ENCODE measurements at regions not wholly inside any gene's neighbourhood (a gene's known extent, or its start where the extent isn't known, plus 50 kb on each side); places are given as distances from the start of the nearest gene placed in this dataset.

DNA sequence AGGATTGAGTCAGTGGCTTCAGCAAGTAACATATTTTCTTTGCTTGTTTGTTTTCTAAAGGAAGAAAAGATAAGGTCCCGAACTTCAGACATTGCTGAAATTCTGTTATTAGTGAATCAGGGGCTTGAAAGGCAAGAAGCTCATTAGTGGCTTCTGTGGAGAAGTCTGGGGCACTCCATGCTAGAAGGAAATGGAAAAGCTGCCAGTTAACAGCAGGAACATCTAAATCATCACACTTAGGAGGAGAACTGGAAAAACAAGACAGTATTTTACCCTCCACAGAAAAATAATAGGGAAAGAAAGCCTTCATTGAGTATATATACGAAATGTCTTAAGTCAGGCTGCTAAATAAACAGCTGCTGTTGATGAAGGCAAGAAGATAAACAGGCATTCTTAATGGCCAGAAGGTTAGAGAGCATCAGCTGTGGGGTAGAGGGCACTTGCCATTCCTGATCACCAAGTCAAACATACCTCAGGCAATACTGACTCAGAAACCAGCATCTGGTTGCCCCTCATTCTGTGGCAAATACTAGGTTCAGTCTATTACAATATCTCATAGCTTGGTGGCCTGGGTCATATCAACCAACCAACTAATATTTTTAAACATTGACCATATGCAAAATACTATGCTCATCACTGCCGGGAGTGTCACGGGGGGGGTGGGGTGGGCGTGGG lies 143.2 kb upstream of the TENT5A start:
- no peak for DNase-seq (ENCODE audit: low spot score)
- intact Hi-C loops (cut with micrococcal nuclease; ENCODE audit: unreplicated experiment): no loop called here
- no TSS peak for BruUV-seq (replicated peaks)

DNA sequence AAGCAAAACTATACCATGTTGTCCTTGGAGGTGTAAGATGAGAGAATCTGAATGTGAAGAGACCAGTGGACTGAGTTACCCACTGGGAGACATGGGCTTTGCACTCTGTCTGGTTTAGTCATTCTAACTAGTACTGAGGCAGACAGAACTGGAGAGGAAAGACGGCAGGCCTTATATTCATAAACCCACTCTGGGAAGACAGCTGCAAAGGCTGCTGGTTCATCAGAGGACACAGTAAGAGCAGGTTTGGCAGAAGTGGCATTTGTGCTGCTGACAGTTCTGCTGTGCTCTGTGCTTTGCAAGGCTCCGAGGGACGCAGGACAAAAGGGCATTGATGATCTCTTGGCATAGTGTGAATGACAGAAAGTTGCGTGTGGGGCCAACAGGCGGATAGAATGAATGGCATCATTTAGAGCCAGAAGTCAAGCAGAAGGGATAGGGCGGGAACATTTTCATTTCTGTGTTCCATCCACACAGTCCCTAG lies 142.3 kb upstream of the TENT5A start:
- no peak for DNase-seq (ENCODE audit: low spot score)
- no peak overlapping the region for H2AFZ ChIP-seq (ENCODE audit: low read length)
- ChIA-PET CTCF (ENCODE audit: unreplicated experiment) (no interaction called here), POLR2A (no interaction called here)
- H3K9me3 ChIP-seq (ENCODE audit: low read length): no peaks in the 10 kb centered on the region
- TF ChIP-seq, protein P1, sequence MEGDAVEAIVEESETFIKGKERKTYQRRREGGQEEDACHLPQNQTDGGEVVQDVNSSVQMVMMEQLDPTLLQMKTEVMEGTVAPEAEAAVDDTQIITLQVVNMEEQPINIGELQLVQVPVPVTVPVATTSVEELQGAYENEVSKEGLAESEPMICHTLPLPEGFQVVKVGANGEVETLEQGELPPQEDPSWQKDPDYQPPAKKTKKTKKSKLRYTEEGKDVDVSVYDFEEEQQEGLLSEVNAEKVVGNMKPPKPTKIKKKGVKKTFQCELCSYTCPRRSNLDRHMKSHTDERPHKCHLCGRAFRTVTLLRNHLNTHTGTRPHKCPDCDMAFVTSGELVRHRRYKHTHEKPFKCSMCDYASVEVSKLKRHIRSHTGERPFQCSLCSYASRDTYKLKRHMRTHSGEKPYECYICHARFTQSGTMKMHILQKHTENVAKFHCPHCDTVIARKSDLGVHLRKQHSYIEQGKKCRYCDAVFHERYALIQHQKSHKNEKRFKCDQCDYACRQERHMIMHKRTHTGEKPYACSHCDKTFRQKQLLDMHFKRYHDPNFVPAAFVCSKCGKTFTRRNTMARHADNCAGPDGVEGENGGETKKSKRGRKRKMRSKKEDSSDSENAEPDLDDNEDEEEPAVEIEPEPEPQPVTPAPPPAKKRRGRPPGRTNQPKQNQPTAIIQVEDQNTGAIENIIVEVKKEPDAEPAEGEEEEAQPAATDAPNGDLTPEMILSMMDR (conservative IDR thresholded peaks at IDR 0.05; ENCODE audit: low read length): no peak
- TF ChIP-seq EZH2phosphoT487 (IDR thresholded peaks at IDR 0.05; ENCODE audit: borderline replicate concordance, low read depth, low read length): no peak
- no peaks in the 10 kb centered on the region for H3K79me2 ChIP-seq (ENCODE audit: insufficient read depth, low read depth, low read length)
- no TSS peak for BruUV-seq (replicated peaks)
- intact Hi-C loops (cut with micrococcal nuclease; ENCODE audit: unreplicated experiment): no loop called here
- no peak overlapping the region for H3K4me2 ChIP-seq (ENCODE audit: low read length)
- H3K4me3 ChIP-seq (ENCODE audit: low read depth, low read length, poor library complexity, severe bottlenecking): no peak overlapping the region
- H3K9me2 ChIP-seq (ENCODE audit: insufficient read depth, low read length): no peaks in the 10 kb centered on the region
- no peaks in the 10 kb centered on the region for H4K20me1 ChIP-seq (ENCODE audit: insufficient read depth, low read length)
- no peaks in the 10 kb centered on the region for H3K4me1 ChIP-seq (ENCODE audit: insufficient read depth, low read length, poor library complexity, severe bottlenecking)
- no peak overlapping the region for H3K27ac ChIP-seq (ENCODE audit: low read depth, low read length, poor library complexity, severe bottlenecking)
- H3K36me3 ChIP-seq (ENCODE audit: insufficient read depth, low read length): no peaks in the 10 kb centered on the region

More for the DNA sequence above, 143.2 kb upstream of the TENT5A start:
- Histone ChIP-seq H3K4me1 (ENCODE audit: insufficient read depth, low read length, poor library complexity, severe bottlenecking) (no peaks in the 10 kb centered on the region), H3K9me3 (ENCODE audit: low read length) (no peaks in the 10 kb centered on the region), H3K4me2 (ENCODE audit: low read length) (no peak overlapping the region), H3K79me2 (ENCODE audit: insufficient read depth, low read depth, low read length) (no peaks in the 10 kb centered on the region), H2AFZ (ENCODE audit: low read length) (no peak overlapping the region), H3K27ac (ENCODE audit: low read depth, low read length, poor library complexity, severe bottlenecking) (no peak overlapping the region), H3K9me2 (ENCODE audit: insufficient read depth, low read length) (no peaks in the 10 kb centered on the region), H4K20me1 (ENCODE audit: insufficient read depth, low read length) (no peaks in the 10 kb centered on the region), H3K36me3 (ENCODE audit: insufficient read depth, low read length) (no peaks in the 10 kb centered on the region), H3K4me3 (ENCODE audit: low read depth, low read length, poor library complexity, severe bottlenecking) (no peak overlapping the region)
- POLR2A ChIA-PET: interaction anchor here (0.6 kb wide), 1 partner anchor 224 kb away, joined by 4 read pairs; no protein-coding TSS in a partner anchor
- TF ChIP-seq, protein P1 (conservative IDR thresholded peaks at IDR 0.05; ENCODE audit: low read length): no peak
- TF ChIP-seq EZH2phosphoT487 (IDR thresholded peaks at IDR 0.05; ENCODE audit: borderline replicate concordance, low read depth, low read length): no peak
- CTCF ChIA-PET (ENCODE audit: unreplicated experiment): no interaction called here

DNA sequence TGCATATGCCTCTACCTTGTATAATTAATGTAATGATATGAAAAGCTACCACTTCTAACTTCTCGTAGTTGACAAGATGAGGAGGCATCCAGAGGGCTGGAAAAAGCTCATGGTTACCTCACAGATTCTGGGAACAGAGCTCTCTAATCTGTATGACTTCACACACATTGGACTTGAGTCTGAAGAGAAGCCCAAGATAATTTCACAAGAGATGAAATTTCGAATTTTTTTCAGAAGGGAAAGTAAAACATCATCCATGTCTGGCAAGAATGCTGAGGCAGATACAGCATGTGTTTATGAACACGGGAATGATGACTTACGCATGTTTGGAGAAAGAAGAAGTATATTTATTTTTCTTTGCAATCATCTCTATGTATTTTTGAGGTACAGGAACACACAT lies 141.8 kb upstream of the TENT5A start:
- no peaks in the 10 kb centered on the region for H3K79me2 ChIP-seq (ENCODE audit: insufficient read depth, low read depth, low read length)
- ChIA-PET CTCF (ENCODE audit: unreplicated experiment) (no interaction called here), POLR2A (no interaction called here)
- no TSS peak for BruUV-seq (replicated peaks)
- H2AFZ ChIP-seq (ENCODE audit: low read length): no peak overlapping the region
- no peak for DNase-seq (ENCODE audit: low spot score)
- intact Hi-C loops (cut with micrococcal nuclease; ENCODE audit: unreplicated experiment): no loop called here
- H3K27ac ChIP-seq (ENCODE audit: low read depth, low read length, poor library complexity, severe bottlenecking): no peak overlapping the region
- H3K9me2 ChIP-seq (ENCODE audit: insufficient read depth, low read length): no peaks in the 10 kb centered on the region
- no peaks in the 10 kb centered on the region for H3K4me1 ChIP-seq (ENCODE audit: insufficient read depth, low read length, poor library complexity, severe bottlenecking)
- TF ChIP-seq EZH2phosphoT487 (IDR thresholded peaks at IDR 0.05; ENCODE audit: borderline replicate concordance, low read depth, low read length): no peak
- TF ChIP-seq, protein P1 (conservative IDR thresholded peaks at IDR 0.05; ENCODE audit: low read length): no peak
- H3K4me2 ChIP-seq (ENCODE audit: low read length): no peak overlapping the region
- H4K20me1 ChIP-seq (ENCODE audit: insufficient read depth, low read length): no peaks in the 10 kb centered on the region
- H3K4me3 ChIP-seq (ENCODE audit: low read depth, low read length, poor library complexity, severe bottlenecking): no peak overlapping the region
- H3K36me3 ChIP-seq (ENCODE audit: insufficient read depth, low read length): no peaks in the 10 kb centered on the region
- no peaks in the 10 kb centered on the region for H3K9me3 ChIP-seq (ENCODE audit: low read length)

All from OCI-LY7 (cell line).